Nephron progenitor cell (in vitro differentiated cells): ENCODE measurements at regions not wholly inside any gene's neighbourhood (a gene's known extent, or its start where the extent isn't known, plus 50 kb on each side); places are given as distances from the start of the nearest gene placed in this dataset.

ENCODE experiments used
- DNase-seq: peaks from one replicate; pipeline ENCODE4 v3.0.0; 2021
- H3K27ac Mint-ChIP-seq: 2 replicates; pipeline ENCODE4 v1.8.0; 2021; ENCODE audit warnings: mild to moderate bottlenecking, moderate library complexity, mixed read lengths
- H3K27me3 Mint-ChIP-seq: 2 replicates; pipeline ENCODE4 v1.8.0; 2021; ENCODE audit warnings: mild to moderate bottlenecking, low read depth, mixed read lengths; ENCODE audit not compliant: poor library complexity
- H3K36me3 Mint-ChIP-seq: 2 replicates; pipeline ENCODE4 v1.8.0; 2021; ENCODE audit warnings: low read depth, mixed read lengths
- H3K4me1 Mint-ChIP-seq: 2 replicates; pipeline ENCODE4 v1.8.0; 2021; ENCODE audit warnings: mixed read lengths
- H3K4me3 Mint-ChIP-seq: 2 replicates; pipeline ENCODE4 v1.8.0; 2021; ENCODE audit warnings: mild to moderate bottlenecking, moderate library complexity, mixed read lengths
- H3K9me3 Mint-ChIP-seq: 2 replicates; pipeline ENCODE4 v1.8.0; 2021; ENCODE audit warnings: mild to moderate bottlenecking, moderate library complexity, mixed read lengths
- TF ChIP-seq, protein P1 (sequence below): fragments of 200-600 bp; sonication (generic); IDR thresholded peaks from 2 replicates; pipeline ENCODE4 v1.5.0; 2021; ENCODE audit warnings: antibody characterized with exemption

DNA sequence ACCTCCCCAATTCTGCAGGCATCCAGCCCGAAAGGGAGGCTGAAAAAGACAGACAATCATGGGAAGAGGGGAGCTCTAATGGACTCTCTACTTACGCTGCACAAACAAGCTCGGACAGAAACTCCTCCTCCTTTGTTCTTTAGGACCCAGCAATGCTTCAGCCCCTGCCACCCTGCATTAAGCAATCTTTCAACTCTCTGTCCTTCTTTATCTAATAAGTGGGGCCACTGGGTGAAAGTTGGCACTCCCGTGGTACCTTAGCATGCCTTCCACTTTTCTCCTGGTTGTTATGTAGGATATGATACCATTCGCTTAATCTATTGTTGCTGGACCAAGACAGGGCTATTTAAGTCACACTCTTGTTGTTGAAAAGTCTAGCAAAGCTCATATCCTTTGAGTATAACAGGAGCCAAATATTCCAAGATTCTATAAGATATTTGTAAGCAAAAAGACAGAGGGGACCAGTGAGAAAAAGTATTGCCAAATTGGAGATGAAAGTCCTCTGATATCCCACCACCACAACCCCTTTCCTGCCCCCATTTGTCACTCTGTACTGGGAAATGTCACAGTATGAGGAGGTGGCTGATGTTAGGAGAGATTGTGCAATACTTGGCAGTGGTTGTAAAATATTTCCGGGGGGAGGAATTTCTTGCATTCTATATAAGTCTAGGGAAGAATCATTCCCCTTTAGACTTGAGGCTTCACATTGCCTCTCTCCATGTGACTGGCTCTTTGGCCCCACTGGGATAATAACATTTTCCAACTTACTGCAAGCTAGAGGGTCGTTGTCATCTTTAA, 137.3 kb upstream of the GJB5 start:
- no peak overlapping the region for H3K27ac Mint-ChIP-seq
- DNase-seq: no peak
- peaks cover 29% of the 10 kb centered on the region for H3K4me1 Mint-ChIP-seq
- H3K27me3 Mint-ChIP-seq: peaks cover 9% of the 10 kb centered on the region
- H3K9me3 Mint-ChIP-seq: no peaks in the 10 kb centered on the region
- no peak overlapping the region for H3K4me3 Mint-ChIP-seq
- no peaks in the 10 kb centered on the region for H3K36me3 Mint-ChIP-seq
- TF ChIP-seq, protein P1, sequence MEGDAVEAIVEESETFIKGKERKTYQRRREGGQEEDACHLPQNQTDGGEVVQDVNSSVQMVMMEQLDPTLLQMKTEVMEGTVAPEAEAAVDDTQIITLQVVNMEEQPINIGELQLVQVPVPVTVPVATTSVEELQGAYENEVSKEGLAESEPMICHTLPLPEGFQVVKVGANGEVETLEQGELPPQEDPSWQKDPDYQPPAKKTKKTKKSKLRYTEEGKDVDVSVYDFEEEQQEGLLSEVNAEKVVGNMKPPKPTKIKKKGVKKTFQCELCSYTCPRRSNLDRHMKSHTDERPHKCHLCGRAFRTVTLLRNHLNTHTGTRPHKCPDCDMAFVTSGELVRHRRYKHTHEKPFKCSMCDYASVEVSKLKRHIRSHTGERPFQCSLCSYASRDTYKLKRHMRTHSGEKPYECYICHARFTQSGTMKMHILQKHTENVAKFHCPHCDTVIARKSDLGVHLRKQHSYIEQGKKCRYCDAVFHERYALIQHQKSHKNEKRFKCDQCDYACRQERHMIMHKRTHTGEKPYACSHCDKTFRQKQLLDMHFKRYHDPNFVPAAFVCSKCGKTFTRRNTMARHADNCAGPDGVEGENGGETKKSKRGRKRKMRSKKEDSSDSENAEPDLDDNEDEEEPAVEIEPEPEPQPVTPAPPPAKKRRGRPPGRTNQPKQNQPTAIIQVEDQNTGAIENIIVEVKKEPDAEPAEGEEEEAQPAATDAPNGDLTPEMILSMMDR: no peak

DNA sequence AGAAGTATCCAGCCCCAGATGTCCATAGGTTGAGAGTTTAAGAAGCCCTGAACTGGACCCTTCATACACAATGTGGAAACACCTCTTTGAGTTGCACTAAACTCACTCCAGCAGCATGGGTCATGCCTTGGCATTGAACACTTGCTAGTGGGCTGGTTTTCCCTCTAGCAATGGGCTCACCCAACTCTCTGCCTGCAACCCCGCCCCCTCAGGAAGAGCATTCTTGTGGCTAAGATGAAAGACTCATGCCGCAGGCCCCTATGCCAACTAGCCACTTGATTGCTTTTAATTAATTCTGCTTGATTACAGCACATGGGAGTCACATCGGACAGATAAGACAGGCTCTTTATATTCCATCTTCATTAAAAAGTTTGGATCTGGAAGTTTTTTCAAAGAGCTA, 136.5 kb upstream of the GJB5 start:
- Mint-ChIP-seq H3K9me3 (no peaks in the 10 kb centered on the region), H3K4me3 (no peak overlapping the region), H3K27ac (no peak overlapping the region), H3K36me3 (no peaks in the 10 kb centered on the region), H3K27me3 (peaks cover 9% of the 10 kb centered on the region), H3K4me1 (peaks cover 26% of the 10 kb centered on the region)
- TF ChIP-seq, protein P1: no peak
- DNase-seq: no peak

DNA sequence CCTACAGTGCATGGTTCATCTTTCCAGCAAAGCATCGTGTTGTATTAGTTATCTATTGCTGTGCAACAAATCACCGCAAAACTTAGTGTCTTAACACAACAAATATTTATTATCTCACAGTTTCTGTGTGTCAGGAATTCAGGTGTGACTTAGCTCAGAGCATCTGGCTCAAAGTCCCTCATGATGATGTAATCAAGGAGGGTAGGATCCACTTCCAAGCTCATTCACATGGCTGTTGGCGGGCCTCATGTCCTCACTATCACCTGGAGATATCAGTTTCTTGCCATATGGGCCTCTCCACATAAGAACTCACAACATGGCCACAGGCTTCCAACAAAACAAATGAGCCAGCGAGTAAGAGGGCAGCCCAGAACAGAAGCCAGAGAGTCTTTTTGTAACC, 135.6 kb upstream of the GJB5 start:
- H3K4me3 Mint-ChIP-seq: no peak overlapping the region
- no peak for DNase-seq

DNA sequence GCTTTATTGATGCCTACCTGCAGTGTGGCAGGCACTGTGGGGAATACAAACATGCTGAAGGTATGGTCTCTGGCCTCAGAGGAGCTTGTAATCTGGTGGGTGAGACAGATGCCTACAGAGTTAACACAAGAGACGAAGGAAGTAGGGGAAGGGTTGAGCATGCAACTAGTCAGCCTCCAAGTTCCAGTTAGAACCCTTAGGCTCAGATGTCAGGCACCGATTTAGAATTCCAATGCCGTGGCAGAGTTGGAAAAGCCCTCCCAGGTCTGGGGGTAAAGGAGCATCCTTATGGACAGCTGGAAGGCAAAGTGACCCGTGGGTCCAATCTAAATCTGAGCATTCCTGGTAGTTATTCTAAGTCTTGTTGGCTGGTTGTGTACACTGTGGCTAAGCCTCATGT, 132.9 kb upstream of the GJB5 start:
- peaks cover 9% of the 10 kb centered on the region for H3K27me3 Mint-ChIP-seq
- H3K4me3 Mint-ChIP-seq: no peak overlapping the region
- no peak overlapping the region for H3K27ac Mint-ChIP-seq
- H3K36me3 Mint-ChIP-seq: no peaks in the 10 kb centered on the region
- H3K4me1 Mint-ChIP-seq: peaks cover 13% of the 10 kb centered on the region
- TF ChIP-seq, protein P1: no peak
- no peaks in the 10 kb centered on the region for H3K9me3 Mint-ChIP-seq
- no peak for DNase-seq

More for the DNA sequence above, 135.6 kb upstream of the GJB5 start:
- Mint-ChIP-seq H3K9me3 (no peaks in the 10 kb centered on the region), H3K4me1 (peaks cover 18% of the 10 kb centered on the region), H3K27me3 (peaks cover 9% of the 10 kb centered on the region), H3K36me3 (no peaks in the 10 kb centered on the region), H3K27ac (no peak overlapping the region)
- TF ChIP-seq, protein P1: no peak

DNA sequence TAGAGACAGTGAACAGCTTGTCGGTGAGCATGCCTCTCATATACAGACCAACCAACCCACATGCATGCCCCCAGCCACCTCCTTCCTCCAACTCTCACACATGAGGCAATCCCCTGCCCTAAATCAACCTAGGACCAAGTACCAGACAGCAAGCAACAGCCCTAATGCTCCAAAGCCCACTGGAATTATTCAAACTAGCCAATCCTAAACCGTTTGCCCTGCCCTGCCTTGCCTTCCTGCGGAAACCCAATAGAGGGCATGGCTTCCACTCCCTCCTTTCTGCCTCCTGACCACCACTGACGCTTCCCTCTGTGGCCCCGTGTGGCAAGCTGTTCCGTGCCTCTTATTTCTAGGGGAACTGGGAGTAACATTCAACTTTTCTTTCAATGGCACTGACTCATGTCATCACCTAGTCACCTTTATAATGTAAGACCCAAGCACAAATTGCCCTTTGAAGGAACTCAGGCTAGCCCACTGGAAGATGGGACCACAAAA, 129.3 kb upstream of the GJB5 start:
- H3K9me3 Mint-ChIP-seq: no peaks in the 10 kb centered on the region
- H3K27me3 Mint-ChIP-seq: peaks cover 12% of the 10 kb centered on the region
- no peak for DNase-seq
- no peak overlapping the region for H3K4me3 Mint-ChIP-seq
- TF ChIP-seq, protein P1: no peak
- no peak overlapping the region for H3K27ac Mint-ChIP-seq
- H3K36me3 Mint-ChIP-seq: no peaks in the 10 kb centered on the region
- H3K4me1 Mint-ChIP-seq: peaks cover 13% of the 10 kb centered on the region
